ENCODE measurements at regions not wholly inside any gene's neighbourhood (a gene's known extent, or its start where the extent isn't known, plus 50 kb on each side); places are given as distances from the start of the nearest gene placed in this dataset.

- no peaks in the 10 kb centered on the region for H3K79me2 ChIP-seq (ENCODE audit: insufficient read depth, low read length)
- TF ChIP-seq ZNF383 (CRISPR knock-in tag; IDR thresholded peaks at IDR 0.05; ENCODE audit: borderline replicate concordance): no peak
- no peak for TF ChIP-seq LRRFIP1 (CRISPR knock-in tag; conservative IDR thresholded peaks at IDR 0.05)
- no peak for TF ChIP-seq ZNF737 (CRISPR knock-in tag; IDR thresholded peaks at IDR 0.05; ENCODE audit: borderline replicate concordance)
- TF ChIP-seq MAFK (conservative IDR thresholded peaks at IDR 0.05 in 1 of 2, IDR thresholded peaks at IDR 0.05 in 1 of 2; ENCODE audit: low read length in 2 of 2): peak in 1 of 2 experiments; percentile 52; a peak in 2 of 4 replicates
- FAIRE-seq (no peak), DNase-seq (ENCODE audit: low spot score) (no peak), ATAC-seq (no peak)
- H4K20me1 ChIP-seq (ENCODE audit: insufficient read depth, low read length): no peaks in the 10 kb centered on the region
- no peaks in the 10 kb centered on the region for H3K9me3 ChIP-seq (ENCODE audit: low read length)
- CTCF ChIA-PET (ENCODE audit: low intra/inter-chr PET ratio, low total read pairs): no interaction called here
- no peak overlapping the region for H3K4me3 ChIP-seq (replicated peaks in 1 of 3; ENCODE audit: insufficient read depth in 1 of 3, low read depth in 2 of 3, low read length in 3 of 3)
- no peak overlapping the region for H3K27ac ChIP-seq (ENCODE audit: extremely low read length, insufficient read depth, low read length)
- H3K27me3 ChIP-seq (ENCODE audit: control insufficient read depth in 1 of 2, insufficient read depth in 2 of 2, low read length in 2 of 2): no peaks in the 10 kb centered on the region; a peak in 1 of 5 replicates
- 17% methylated on average over 2 of the region's 2 CpGs for WGBS (ENCODE audit: low lambda C conversion rate)
- no peak overlapping the region for H2AFZ ChIP-seq (ENCODE audit: low read length)
- H3K4me1 ChIP-seq (ENCODE audit: insufficient read depth, low read length): no peaks in the 10 kb centered on the region
- in situ Hi-C loops (cut with HindIII; ENCODE audit: extremely low pct_ligation_motif_present, low pct_unique_long_range_greater_than_20kb) (no loop called here), intact Hi-C loops (cut with micrococcal nuclease; ENCODE audit: unreplicated experiment) (no loop called here)
- POLR2A ChIA-PET: no interaction called here
- no TSS peak for BruUV-seq (replicated peaks)
- no peak overlapping the region for H3K4me2 ChIP-seq (ENCODE audit: low read depth, low read length)
- H3K9ac ChIP-seq (ENCODE audit: insufficient read depth, low read depth, low read length): no peak overlapping the region
- H3K36me3 ChIP-seq (replicated peaks in 1 of 2; ENCODE audit: control insufficient read depth in 1 of 2, insufficient read depth in 2 of 2, low read length in 2 of 2): no peaks in the 10 kb centered on the region
Measured at GRCh38 chr3:171535799-171536198, 75.6 kb upstream of the TNIK start.

GRCh38 chr3:171535133-171535532 lies 74.9 kb upstream of the TNIK start:
- TF ChIP-seq ATF7 (IDR thresholded peaks at IDR 0.05) (peak; percentile 91), ATF7 (CRISPR knock-in tag; IDR thresholded peaks at IDR 0.05) (no peak), ZNF101 (CRISPR knock-in tag; IDR thresholded peaks at IDR 0.05; ENCODE audit: borderline replicate concordance, low read depth) (no peak), CREB1 (IDR thresholded peaks at IDR 0.05) (peak; percentile 51; the same call in 1 of the 2 replicates), CREB1 (CRISPR knock-in tag; IDR thresholded peaks at IDR 0.05) (no peak)
- Histone ChIP-seq H4K20me1 (ENCODE audit: insufficient read depth, low read length) (no peaks in the 10 kb centered on the region), H3K36me3 (replicated peaks in 1 of 2; ENCODE audit: control insufficient read depth in 1 of 2, insufficient read depth in 2 of 2, low read length in 2 of 2) (no peaks in the 10 kb centered on the region), H3K4me2 (ENCODE audit: low read depth, low read length) (no peak overlapping the region), H2AFZ (ENCODE audit: low read length) (no peak overlapping the region), H3K9ac (ENCODE audit: insufficient read depth, low read depth, low read length) (no peak overlapping the region), H3K4me3 (replicated peaks in 1 of 3; ENCODE audit: insufficient read depth in 1 of 3, low read depth in 2 of 3, low read length in 3 of 3) (no peak overlapping the region), H3K4me1 (ENCODE audit: insufficient read depth, low read length) (no peaks in the 10 kb centered on the region), H3K9me3 (ENCODE audit: low read length) (no peaks in the 10 kb centered on the region), H3K79me2 (ENCODE audit: insufficient read depth, low read length) (no peaks in the 10 kb centered on the region), H3K27me3 (ENCODE audit: control insufficient read depth in 1 of 2, insufficient read depth in 2 of 2, low read length in 2 of 2) (no peaks in the 10 kb centered on the region; a peak in 1 of 5 replicates), H3K27ac (ENCODE audit: extremely low read length, insufficient read depth, low read length) (no peak overlapping the region)
- no peak for DNase-seq (ENCODE audit: low spot score)
- ChIA-PET CTCF (ENCODE audit: low intra/inter-chr PET ratio, low total read pairs) (no interaction called here), POLR2A (no interaction called here)
- ATAC-seq: no peak
- 56% methylated on average over 3 of the region's 3 CpGs for WGBS (ENCODE audit: low lambda C conversion rate)
- intact Hi-C loops (cut with micrococcal nuclease; ENCODE audit: unreplicated experiment): no loop called here
- FAIRE-seq: no peak
- in situ Hi-C loops (cut with HindIII; ENCODE audit: extremely low pct_ligation_motif_present, low pct_unique_long_range_greater_than_20kb): no loop called here
- no TSS peak for BruUV-seq (replicated peaks)

All from HepG2 (cell line).